Astrocyte (in vitro differentiated cells and primary cell): ENCODE measurements at regions not wholly inside any gene's neighbourhood (a gene's known extent, or its start where the extent isn't known, plus 50 kb on each side); places are given as distances from the start of the nearest gene placed in this dataset.
"Not testable (repeated sequence)": the region's sequence is repeated elsewhere in the genome, so short reads cannot be mapped to it uniquely, and the experiment has no call there.

Experiments
- DNase-seq: peaks from one replicate; pipeline ENCODE4 v3.0.0-alpha.2; 2010; ENCODE audit warnings: low read depth
- FAIRE-seq: peaks from 2 replicates; lab custom pipeline; 2011; peaks lifted over from hg19 to GRCh38; lab: Jason Lieb, UNC
- H2AFZ ChIP-seq: 2 replicates; pipeline ENCODE4 v1.6.0; 2012; ENCODE audit warnings: low read depth, low read length, inconsistent platforms
- H3K27ac ChIP-seq: 2 replicates; pipeline ENCODE4 v1.5.1; 2011; ENCODE audit warnings: low read depth, low read length, inconsistent platforms
- H3K27me3 ChIP-seq: 2 replicates; pipeline ENCODE4 v1.6.0; 2011; ENCODE audit warnings: low read length, inconsistent platforms; ENCODE audit not compliant: insufficient read depth
- H3K36me3 ChIP-seq: 2 replicates; pipeline ENCODE4 v1.5.1; 2011; ENCODE audit warnings: low read length, inconsistent platforms; ENCODE audit not compliant: insufficient read depth
- H3K4me1 ChIP-seq: 2 replicates; pipeline ENCODE4 v1.5.1; 2011; ENCODE audit warnings: low read length, inconsistent platforms; ENCODE audit not compliant: insufficient read depth
- H3K4me2 ChIP-seq: 2 replicates; pipeline ENCODE4 v1.6.0; 2012; ENCODE audit warnings: low read length, inconsistent platforms
- H3K4me3 ChIP-seq: 2 replicates; pipeline ENCODE4 v1.5.1; 2011; ENCODE audit warnings: low read depth, mild to moderate bottlenecking, low read length, inconsistent platforms; ENCODE audit not compliant: insufficient read depth
- H3K79me2 ChIP-seq: 2 replicates; pipeline ENCODE4 v1.6.0; 2012; ENCODE audit warnings: mild to moderate bottlenecking, low read length, inconsistent platforms; ENCODE audit not compliant: insufficient read depth
- H3K9ac ChIP-seq: 2 replicates; pipeline ENCODE4 v1.6.0; 2012; ENCODE audit warnings: mild to moderate bottlenecking, low read length, inconsistent platforms
- H3K9me3 ChIP-seq: 2 replicates; pipeline ENCODE4 v1.5.1; 2012; ENCODE audit warnings: low read depth, mild to moderate bottlenecking, low read length, inconsistent platforms; ENCODE audit not compliant: insufficient read depth
- H4K20me1 ChIP-seq: 2 replicates; pipeline ENCODE4 v1.6.0; 2012; ENCODE audit warnings: low read length, inconsistent platforms; ENCODE audit not compliant: insufficient read depth
- H3K27ac Mint-ChIP-seq: one replicate; pipeline ENCODE4 v1.8.0; 2021; ENCODE audit warnings: mild to moderate bottlenecking, mixed read lengths; ENCODE audit not compliant: unreplicated experiment
- H3K27me3 Mint-ChIP-seq: one replicate; pipeline ENCODE4 v1.8.0; 2021; ENCODE audit warnings: low read depth, mixed read lengths; ENCODE audit not compliant: unreplicated experiment
- H3K36me3 Mint-ChIP-seq: one replicate; pipeline ENCODE4 v1.8.0; 2021; ENCODE audit warnings: low read depth, mixed read lengths; ENCODE audit not compliant: unreplicated experiment
- H3K4me1 Mint-ChIP-seq: one replicate; pipeline ENCODE4 v1.8.0; 2021; ENCODE audit warnings: low read depth, mixed read lengths; ENCODE audit not compliant: unreplicated experiment
- H3K4me3 Mint-ChIP-seq: one replicate; pipeline ENCODE4 v1.8.0; 2021; ENCODE audit warnings: mild to moderate bottlenecking, moderate library complexity, mixed read lengths; ENCODE audit not compliant: unreplicated experiment
- H3K9me3 Mint-ChIP-seq: one replicate; pipeline ENCODE4 v1.8.0; 2021; ENCODE audit warnings: mild to moderate bottlenecking, mixed read lengths; ENCODE audit not compliant: unreplicated experiment
- CTCF ChIP-seq: IDR thresholded peaks from 2 replicates; pipeline ENCODE4 v1.5.1; 2011; ENCODE audit warnings: low read depth, mild to moderate bottlenecking, inconsistent platforms, low read length, moderate library complexity; ENCODE audit not compliant: insufficient read depth
- EZH2 ChIP-seq: IDR thresholded peaks from 2 replicates; pipeline ENCODE4 v1.6.1; 2012; ENCODE audit warnings: mild to moderate bottlenecking, low read length, inconsistent platforms; ENCODE audit not compliant: insufficient read depth

- Mint-ChIP-seq H3K36me3 (no peaks in the 10 kb centered on the region), H3K9me3 (no peaks in the 10 kb centered on the region), H3K4me3 (no peak overlapping the region), H3K27me3 (no peaks in the 10 kb centered on the region), H3K27ac (no peak overlapping the region), H3K4me1 (no peaks in the 10 kb centered on the region)
- Histone ChIP-seq H3K9me3 (no peaks in the 10 kb centered on the region), H3K9ac (no peak overlapping the region), H2AFZ (no peak overlapping the region), H3K36me3 (no peaks in the 10 kb centered on the region), H3K4me2 (no peak overlapping the region), H3K4me1 (no peaks in the 10 kb centered on the region), H3K79me2 (no peaks in the 10 kb centered on the region), H3K27me3 (no peaks in the 10 kb centered on the region), H4K20me1 (no peaks in the 10 kb centered on the region), H3K27ac (no peak overlapping the region), H3K4me3 (no peak overlapping the region)
- TF ChIP-seq CTCF = no peak
- TF ChIP-seq EZH2 = no peak
- DNase-seq (no peak), FAIRE-seq (no peak)
These were observed 509.2 kb upstream of the CHD1 start for GRCh38 chr5:99437986-99438385.

GRCh38 chr5:99423396-99423795, 494.6 kb upstream of the CHD1 start:
- not testable (repeated sequence) for FAIRE-seq, H3K27ac Mint-ChIP-seq, H3K4me3 Mint-ChIP-seq

GRCh38 chr5:99418640-99419039, 489.8 kb upstream of the CHD1 start:
- H4K20me1 ChIP-seq, FAIRE-seq, H3K36me3 Mint-ChIP-seq, H3K4me3 ChIP-seq, H3K79me2 ChIP-seq, H3K36me3 ChIP-seq, H3K9me3 ChIP-seq, H3K9ac ChIP-seq, H3K4me1 Mint-ChIP-seq, H3K4me1 ChIP-seq, H3K27ac Mint-ChIP-seq, H3K4me3 Mint-ChIP-seq, DNase-seq, H3K27me3 Mint-ChIP-seq, H2AFZ ChIP-seq, H3K27me3 ChIP-seq, H3K9me3 Mint-ChIP-seq, H3K4me2 ChIP-seq, H3K27ac ChIP-seq: not testable (repeated sequence)

More at GRCh38 chr5:99423396-99423795, 494.6 kb upstream of the CHD1 start:
- H3K36me3 Mint-ChIP-seq, H3K9me3 ChIP-seq, H3K27me3 ChIP-seq, H3K4me2 ChIP-seq, H3K36me3 ChIP-seq, H3K4me1 Mint-ChIP-seq, H3K9me3 Mint-ChIP-seq, H3K4me1 ChIP-seq, DNase-seq, H2AFZ ChIP-seq, H4K20me1 ChIP-seq, H3K4me3 ChIP-seq, H3K27ac ChIP-seq, H3K27me3 Mint-ChIP-seq, H3K79me2 ChIP-seq, H3K9ac ChIP-seq: not testable (repeated sequence)

DNA sequence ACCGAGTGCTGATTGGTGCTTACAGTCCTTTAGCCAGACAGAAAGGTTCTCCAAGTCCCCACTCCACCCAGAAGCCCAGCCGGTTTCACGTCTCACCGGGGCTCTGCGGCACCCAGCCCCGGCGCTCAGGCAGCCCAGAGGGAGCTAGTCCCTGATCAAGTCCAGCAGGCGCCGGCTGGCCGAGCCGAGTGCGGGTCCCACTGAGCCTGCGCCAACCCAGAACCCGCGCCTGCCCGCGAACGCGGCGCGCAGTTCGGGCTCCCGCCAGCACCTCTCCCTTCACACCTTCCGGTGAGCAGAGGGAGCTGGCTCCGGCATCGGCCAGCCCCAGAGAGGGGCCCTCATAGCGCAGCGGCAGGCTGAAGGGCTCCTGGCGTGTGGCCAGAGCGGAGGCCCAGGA, 481.6 kb upstream of the CHD1 start:
- DNase-seq, H3K4me2 ChIP-seq, H4K20me1 ChIP-seq, H3K27ac Mint-ChIP-seq, H3K27me3 Mint-ChIP-seq, H3K9me3 ChIP-seq, H3K9me3 Mint-ChIP-seq, H3K4me3 Mint-ChIP-seq, H3K36me3 Mint-ChIP-seq, H3K27me3 ChIP-seq, H3K27ac ChIP-seq, H3K4me1 Mint-ChIP-seq, H3K79me2 ChIP-seq, H3K4me3 ChIP-seq, H2AFZ ChIP-seq, H3K9ac ChIP-seq, FAIRE-seq, H3K4me1 ChIP-seq, H3K36me3 ChIP-seq: not testable (repeated sequence)

DNA sequence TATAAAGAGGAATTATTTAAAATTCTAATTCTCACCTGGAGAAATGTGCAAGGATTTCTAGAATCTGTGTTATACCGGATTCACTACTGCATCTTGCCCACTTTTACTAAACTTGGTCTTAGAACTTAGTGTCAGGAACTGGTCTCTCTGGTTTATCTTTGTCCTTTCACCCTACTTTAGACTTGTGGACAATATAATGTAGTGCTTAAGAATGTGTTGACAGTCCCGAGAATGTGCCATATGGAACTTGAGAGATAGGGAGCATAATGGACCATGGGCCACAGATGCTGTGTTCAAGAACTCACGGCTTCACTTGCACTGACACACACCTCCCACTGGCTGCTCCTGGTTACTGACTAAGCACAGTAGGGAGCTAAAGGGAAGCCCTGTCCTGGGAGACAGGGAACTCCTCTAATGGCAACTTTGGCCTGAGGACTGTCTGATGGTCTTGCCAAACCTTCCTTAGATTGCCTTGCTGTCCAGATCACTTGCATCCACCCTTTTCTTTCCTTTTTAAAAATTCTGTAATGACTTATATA, 476.0 kb upstream of the CHD1 start:
- H3K27ac Mint-ChIP-seq, H3K79me2 ChIP-seq, H3K36me3 Mint-ChIP-seq, H4K20me1 ChIP-seq, H3K9ac ChIP-seq, H3K27me3 Mint-ChIP-seq, H3K36me3 ChIP-seq, H3K4me3 Mint-ChIP-seq, H3K27ac ChIP-seq, H3K4me2 ChIP-seq, FAIRE-seq, H3K9me3 ChIP-seq, H3K4me1 ChIP-seq, H3K27me3 ChIP-seq, DNase-seq, H3K9me3 Mint-ChIP-seq, H3K4me3 ChIP-seq, H2AFZ ChIP-seq: not testable (repeated sequence)
- peaks cover 11% of the 10 kb centered on the region for H3K4me1 Mint-ChIP-seq
